NCI-H2196 (cell line): ENCODE measurements at regions not wholly inside any gene's neighbourhood (a gene's known extent, or its start where the extent isn't known, plus 50 kb on each side); places are given as distances from the start of the nearest gene placed in this dataset.
"Not testable (repeated sequence)": the region's sequence is repeated elsewhere in the genome, so short reads cannot be mapped to it uniquely, and the experiment has no call there.

Experiments used
- DNase-seq: peaks from one replicate; lab custom pipeline; 2025; ENCODE audit not compliant: unreplicated experiment; lab: John Stamatoyannopoulos, UW

GRCh38 chrX:15127010-15127409 lies 142.9 kb downstream of the ASB9 start:
- no peak for DNase-seq

GRCh38 chrX:15116900-15117299 lies 153.0 kb downstream of the ASB9 start:
- no peak for DNase-seq

GRCh38 chrX:15114743-15115566 lies 154.9 kb downstream of the ASB9 start:
- no peak for DNase-seq

GRCh38 chrX:15107367-15107988 lies 162.4 kb downstream of the ASB9 start:
- DNase-seq, result no peak

GRCh38 chrX:15098505-15098904 lies 171.4 kb downstream of the ASB9 start:
- no peak for DNase-seq

- DNase-seq, result no peak
Measured at GRCh38 chrX:15087747-15088146, 182.1 kb downstream of the ASB9 start.

- DNase-seq, result no peak
Measured at GRCh38 chrX:15073313-15073712, 196.6 kb downstream of the ASB9 start.

GRCh38 chrX:15072880-15073279 lies 197.0 kb downstream of the ASB9 start:
- DNase-seq, result no peak

- DNase-seq, result no peak
Measured at GRCh38 chrX:15072259-15072658, 197.6 kb downstream of the ASB9 start.

- DNase-seq, result no peak
Measured at GRCh38 chrX:15059474-15059873, 186.3 kb downstream of the MOSPD2 start.

GRCh38 chrX:15056044-15056443 lies 182.8 kb downstream of the MOSPD2 start:
- DNase-seq, result no peak

GRCh38 chrX:15055146-15055930 lies 182.1 kb downstream of the MOSPD2 start:
- no peak for DNase-seq

- no peak for DNase-seq
Measured at GRCh38 chrX:15050395-15050794, 177.2 kb downstream of the MOSPD2 start.

GRCh38 chrX:15043538-15043937 lies 170.3 kb downstream of the MOSPD2 start:
- DNase-seq, result no peak

GRCh38 chrX:15033917-15034316 lies 160.7 kb downstream of the MOSPD2 start:
- no peak for DNase-seq

GRCh38 chrX:15017491-15017890 lies 144.3 kb downstream of the MOSPD2 start:
- DNase-seq, result no peak

- no peak for DNase-seq
Measured at GRCh38 chrX:15016051-15016450, 142.8 kb downstream of the MOSPD2 start.

GRCh38 chrX:15014281-15014680 lies 141.1 kb downstream of the MOSPD2 start:
- no peak for DNase-seq

GRCh38 chrX:15013461-15013860 lies 140.2 kb downstream of the MOSPD2 start:
- DNase-seq, result no peak

- no peak for DNase-seq
Measured at GRCh38 chrX:14997271-14997670, 124.0 kb downstream of the MOSPD2 start.

- not testable (repeated sequence) for DNase-seq
Measured at GRCh38 chrX:14984425-14984824, 111.2 kb downstream of the MOSPD2 start.
